Ascending aorta (tissue), 2 donors: ENCODE measurements at regions not wholly inside any gene's neighbourhood (a gene's known extent, or its start where the extent isn't known, plus 50 kb on each side); places are given as distances from the start of the nearest gene placed in this dataset.

Source experiments
- DNase-seq, 2 donors: peaks; one replicate each; pipeline ENCODE4 v3.0.0-alpha.2; 2019; ENCODE audit warnings: low spot score in 2 of 2
- H3K27ac ChIP-seq, 2 donors: fragments of 200-600 bp; sonication (generic); one replicate each; pipeline ENCODE4 v1.5.1; 2016 to 2017; ENCODE audit warnings: mild to moderate bottlenecking in 1 of 2
- H3K27me3 ChIP-seq: fragments of 200-600 bp; sonication (generic); one replicate; pipeline ENCODE4 v1.5.1; 2017
- H3K36me3 ChIP-seq, 2 donors: fragments of 200-600 bp; sonication (generic); one replicate each; pipeline ENCODE4 v1.5.1; 2016
- H3K4me1 ChIP-seq, 2 donors: fragments of 200-600 bp; sonication (generic); one replicate each; pipeline ENCODE4 v1.5.1; 2016 to 2017; ENCODE audit warnings: mild to moderate bottlenecking in 1 of 2
- H3K4me3 ChIP-seq, 2 donors: fragments of 200-600 bp; sonication (generic); one replicate each; pipeline ENCODE4 v1.5.1; 2016 to 2017; ENCODE audit warnings: mild to moderate bottlenecking in 1 of 2
- H3K9me3 ChIP-seq, 2 donors: fragments of 200-600 bp; sonication (generic); one replicate each; pipeline ENCODE4 v1.5.1; 2016
- intact Hi-C: fragments of 100-400 bp; cut with DNase I; formaldehyde crosslinking; loops from one replicate; pipeline ENCODE4 v1.15.1; 2023
- TF ChIP-seq, protein P1 (sequence below), 3 experiments: fragments of 200-600 bp in 2 of 3; fragments of 450-650 bp in 1 of 3; sonication (generic) in 2 of 3; IDR thresholded peaks; one replicate each; pipeline ENCODE4 v1.5.1; 2016 to 2019; ENCODE audit warnings: antibody characterized with exemption in 3 of 3, mild to moderate bottlenecking in 1 of 3, moderate library complexity in 1 of 3

DNA sequence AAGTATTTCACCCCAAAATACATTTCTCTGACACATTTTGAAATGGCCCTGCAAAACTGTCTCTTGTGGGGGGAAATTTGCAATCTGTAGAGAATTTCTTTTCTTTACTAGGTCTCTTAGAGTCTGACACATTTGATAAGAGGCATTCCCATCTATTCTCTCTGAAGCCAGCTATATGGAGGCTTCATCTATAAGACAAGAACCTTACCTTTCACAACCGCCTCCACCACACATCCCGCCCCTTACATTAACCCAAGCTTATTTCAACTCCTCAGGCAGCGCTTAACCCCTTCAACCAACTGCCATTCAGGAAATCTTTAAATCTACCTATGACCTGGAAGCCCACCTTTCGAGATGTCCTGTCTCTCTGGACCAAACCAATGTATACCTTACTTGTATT, 829.5 kb downstream of the TLE4 start:
- Histone ChIP-seq H3K27ac (no peak overlapping the region), H3K4me3 (no peak overlapping the region), H3K4me1 (no peaks in the 10 kb centered on the region), H3K36me3 (no peaks in the 10 kb centered on the region), H3K27me3 (no peaks in the 10 kb centered on the region), H3K9me3 (no peaks in the 10 kb centered on the region)
- no peak for DNase-seq
- intact Hi-C loops = no loop called here
- TF ChIP-seq, protein P1, sequence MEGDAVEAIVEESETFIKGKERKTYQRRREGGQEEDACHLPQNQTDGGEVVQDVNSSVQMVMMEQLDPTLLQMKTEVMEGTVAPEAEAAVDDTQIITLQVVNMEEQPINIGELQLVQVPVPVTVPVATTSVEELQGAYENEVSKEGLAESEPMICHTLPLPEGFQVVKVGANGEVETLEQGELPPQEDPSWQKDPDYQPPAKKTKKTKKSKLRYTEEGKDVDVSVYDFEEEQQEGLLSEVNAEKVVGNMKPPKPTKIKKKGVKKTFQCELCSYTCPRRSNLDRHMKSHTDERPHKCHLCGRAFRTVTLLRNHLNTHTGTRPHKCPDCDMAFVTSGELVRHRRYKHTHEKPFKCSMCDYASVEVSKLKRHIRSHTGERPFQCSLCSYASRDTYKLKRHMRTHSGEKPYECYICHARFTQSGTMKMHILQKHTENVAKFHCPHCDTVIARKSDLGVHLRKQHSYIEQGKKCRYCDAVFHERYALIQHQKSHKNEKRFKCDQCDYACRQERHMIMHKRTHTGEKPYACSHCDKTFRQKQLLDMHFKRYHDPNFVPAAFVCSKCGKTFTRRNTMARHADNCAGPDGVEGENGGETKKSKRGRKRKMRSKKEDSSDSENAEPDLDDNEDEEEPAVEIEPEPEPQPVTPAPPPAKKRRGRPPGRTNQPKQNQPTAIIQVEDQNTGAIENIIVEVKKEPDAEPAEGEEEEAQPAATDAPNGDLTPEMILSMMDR (IDR thresholded peaks at IDR 0.05) = no peak

DNA sequence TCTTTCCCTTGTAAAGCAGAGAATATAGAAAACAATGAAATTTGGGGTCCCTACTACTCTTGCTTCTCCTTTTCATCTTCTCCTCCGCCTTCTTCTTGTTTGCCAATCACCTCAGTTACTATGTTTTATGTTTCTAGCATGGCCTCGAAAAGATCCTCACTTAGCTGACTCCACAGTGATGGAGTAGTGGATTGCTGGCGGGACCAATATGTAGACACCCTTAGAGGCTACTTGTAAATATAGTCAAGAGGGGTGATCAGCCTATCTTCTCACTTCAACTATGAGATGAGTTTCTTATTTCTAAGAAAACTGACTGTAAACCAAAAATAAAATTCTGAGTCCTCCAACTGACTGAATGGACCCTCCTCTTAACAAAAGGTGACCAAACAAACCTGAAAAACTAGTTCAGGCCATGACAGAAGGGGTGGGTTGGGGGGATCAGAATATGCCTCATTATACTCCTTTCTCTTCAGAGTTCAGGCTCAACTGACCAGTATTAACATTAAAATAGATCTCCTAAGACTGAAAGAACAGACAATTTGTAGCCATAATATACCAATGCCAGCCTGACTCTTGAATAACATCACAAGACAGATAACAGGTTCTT, 829.0 kb downstream of the TLE4 start:
- TF ChIP-seq, protein P1 (IDR thresholded peaks at IDR 0.05) = no peak
- no peaks in the 10 kb centered on the region for H3K4me1 ChIP-seq
- H3K27me3 ChIP-seq = no peaks in the 10 kb centered on the region
- no peak overlapping the region for H3K4me3 ChIP-seq
- intact Hi-C loops = no loop called here
- H3K27ac ChIP-seq = no peak overlapping the region
- H3K36me3 ChIP-seq = no peaks in the 10 kb centered on the region
- DNase-seq = no peak
- no peaks in the 10 kb centered on the region for H3K9me3 ChIP-seq

DNA sequence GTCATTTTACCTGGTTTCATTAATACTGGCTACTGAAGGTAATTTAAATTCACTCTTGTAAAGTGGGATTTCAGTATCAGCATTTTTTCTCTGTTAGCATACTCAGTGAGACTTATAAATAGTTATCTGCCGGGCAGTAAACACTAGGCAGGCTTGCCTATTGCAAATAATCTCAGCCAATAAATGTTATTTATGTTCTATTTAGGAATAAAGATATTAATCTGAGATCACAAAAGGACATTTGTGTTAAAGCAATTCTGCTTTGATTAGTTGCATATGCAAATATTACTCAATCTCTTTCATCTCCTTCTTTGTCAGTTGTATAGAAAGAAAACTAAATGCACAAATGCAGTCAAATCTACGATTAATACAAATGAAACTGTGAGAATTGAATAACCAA, 827.8 kb downstream of the TLE4 start:
- no peak for DNase-seq
- Histone ChIP-seq H3K27me3 (no peaks in the 10 kb centered on the region), H3K4me3 (no peak overlapping the region), H3K36me3 (no peaks in the 10 kb centered on the region), H3K9me3 (no peaks in the 10 kb centered on the region), H3K4me1 (no peaks in the 10 kb centered on the region), H3K27ac (no peak overlapping the region)
- intact Hi-C loops = no loop called here
- TF ChIP-seq, protein P1 (IDR thresholded peaks at IDR 0.05) = no peak

- H3K4me3 ChIP-seq = no peak overlapping the region
- no peak overlapping the region for H3K27ac ChIP-seq
- no peaks in the 10 kb centered on the region for H3K9me3 ChIP-seq
- no peaks in the 10 kb centered on the region for H3K4me1 ChIP-seq
- intact Hi-C loops = no loop called here
- H3K27me3 ChIP-seq = no peaks in the 10 kb centered on the region
- TF ChIP-seq, protein P1 (IDR thresholded peaks at IDR 0.05) = no peak
- H3K36me3 ChIP-seq = no peaks in the 10 kb centered on the region
- DNase-seq = no peak
Measured at GRCh38 chr9:80387828-80388227, 816.1 kb downstream of the TLE4 start.

- intact Hi-C loops = no loop called here
- no peaks in the 10 kb centered on the region for H3K9me3 ChIP-seq
- TF ChIP-seq, protein P1 (IDR thresholded peaks at IDR 0.05) = no peak
- H3K27me3 ChIP-seq = no peaks in the 10 kb centered on the region
- no peak overlapping the region for H3K27ac ChIP-seq
- DNase-seq = no peak
- H3K4me1 ChIP-seq = no peaks in the 10 kb centered on the region
- no peaks in the 10 kb centered on the region for H3K36me3 ChIP-seq
- no peak overlapping the region for H3K4me3 ChIP-seq
Measured at GRCh38 chr9:80385246-80385645, 813.5 kb downstream of the TLE4 start.

- no peak for DNase-seq
- Histone ChIP-seq H3K36me3 (no peaks in the 10 kb centered on the region), H3K4me3 (no peak overlapping the region), H3K4me1 (no peaks in the 10 kb centered on the region), H3K27ac (no peak overlapping the region), H3K27me3 (no peaks in the 10 kb centered on the region), H3K9me3 (no peaks in the 10 kb centered on the region)
- TF ChIP-seq, protein P1 (IDR thresholded peaks at IDR 0.05) = no peak
- intact Hi-C loops = no loop called here
Measured at GRCh38 chr9:80383331-80383730, 811.6 kb downstream of the TLE4 start.
